ENCODE measurements at regions not wholly inside any gene's neighbourhood (a gene's known extent, or its start where the extent isn't known, plus 50 kb on each side); places are given as distances from the start of the nearest gene placed in this dataset.

DNA sequence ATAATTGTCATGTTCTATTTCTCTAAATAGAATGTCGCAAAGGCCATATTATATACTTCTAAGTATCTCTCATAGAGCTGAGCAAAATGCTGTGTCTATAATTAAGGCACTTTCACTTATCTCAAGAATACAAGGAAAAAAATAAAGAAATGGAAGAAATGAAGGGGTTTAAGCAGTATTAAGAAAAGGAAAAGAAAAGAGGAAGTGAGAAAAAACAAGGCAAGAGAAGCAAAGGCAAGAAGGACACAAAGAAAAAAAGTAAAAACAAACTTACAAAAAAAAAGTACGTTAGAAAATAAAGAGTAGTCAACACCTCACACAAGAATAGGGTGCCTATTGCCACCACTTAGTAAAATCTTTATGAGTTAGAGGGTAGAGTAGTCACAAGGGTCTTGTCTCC, 506.2 kb downstream of the GABRG2 start:
- H3K27me3 ChIP-seq (ENCODE audit: control insufficient read depth, insufficient read depth, low read length): no peaks in the 10 kb centered on the region
- no peaks in the 10 kb centered on the region for H3K9me1 ChIP-seq (ENCODE audit: insufficient read depth, low read length)
- no peak overlapping the region for H2AFZ ChIP-seq (replicated peaks; ENCODE audit: low read length, poor library complexity)
- dilution Hi-C loops (cut with HindIII; ENCODE audit: low sequenced_read_pairs, unreplicated experiment) (no loop called here), in situ Hi-C loops (cut with MboI; ENCODE audit: low sequenced_read_pairs) (no loop called here), intact Hi-C loops (cut with micrococcal nuclease) (no loop called here)
- no peak overlapping the region for H2BK20ac ChIP-seq (ENCODE audit: low read depth, low read length)
- no CpG with 5 or more reads among the region's 2 CpGs for WGBS, 2 experiments (ENCODE audit: extremely low coverage in 2 of 2, insufficient read length in 1 of 2)
- H2BK5ac ChIP-seq (ENCODE audit: low read depth, low read length, poor library complexity, severe bottlenecking): no peak overlapping the region
- no peak overlapping the region for H4K8ac ChIP-seq (ENCODE audit: low read depth in 2 of 2, low read length in 2 of 2)
- no peak overlapping the region for H3K4me2 ChIP-seq (ENCODE audit: low read depth, low read length)
- no TSS peak for BruUV-seq (replicated peaks)
- no peak for ATAC-seq (ENCODE audit: low read depth)
- H4K20me1 ChIP-seq (ENCODE audit: insufficient read depth, low read length): no peaks in the 10 kb centered on the region
- no peak overlapping the region for H2BK15ac ChIP-seq (ENCODE audit: low read depth, low read length)
- no peak overlapping the region for H4K5ac ChIP-seq (ENCODE audit: low read depth, low read length)
- H3K36me3 ChIP-seq (ENCODE audit: control insufficient read depth, insufficient read depth, low read length): no peaks in the 10 kb centered on the region
- no peak overlapping the region for H3K4me3 ChIP-seq (ENCODE audit: insufficient read depth, low read depth, low read length)
- H3K79me1 ChIP-seq (ENCODE audit: low read depth in 1 of 2, low read length in 2 of 2): no peaks in the 10 kb centered on the region
- H2AK9ac ChIP-seq (replicated peaks; ENCODE audit: low read depth, low read length, poor library complexity): no peak overlapping the region
- H3K4me1 ChIP-seq (ENCODE audit: control insufficient read depth, insufficient read depth, low read length): no peaks in the 10 kb centered on the region
- peaks cover 6% of the 10 kb centered on the region; the same call in 1 of the 2 replicates for H3K9me3 ChIP-seq (ENCODE audit: control insufficient read depth, insufficient read depth, low read length)
- H4K91ac ChIP-seq (ENCODE audit: insufficient read depth, low read depth, low read length): no peak overlapping the region
- no peak overlapping the region for H3K18ac ChIP-seq (ENCODE audit: low read depth, low read length)
- TF ChIP-seq SMC3 (IDR thresholded peaks at IDR 0.05; ENCODE audit: low read depth, low read length): no peak
- no peak for TF ChIP-seq CHD1 (IDR thresholded peaks at IDR 0.05; ENCODE audit: low read depth, low read length)
- TF ChIP-seq, protein P1, sequence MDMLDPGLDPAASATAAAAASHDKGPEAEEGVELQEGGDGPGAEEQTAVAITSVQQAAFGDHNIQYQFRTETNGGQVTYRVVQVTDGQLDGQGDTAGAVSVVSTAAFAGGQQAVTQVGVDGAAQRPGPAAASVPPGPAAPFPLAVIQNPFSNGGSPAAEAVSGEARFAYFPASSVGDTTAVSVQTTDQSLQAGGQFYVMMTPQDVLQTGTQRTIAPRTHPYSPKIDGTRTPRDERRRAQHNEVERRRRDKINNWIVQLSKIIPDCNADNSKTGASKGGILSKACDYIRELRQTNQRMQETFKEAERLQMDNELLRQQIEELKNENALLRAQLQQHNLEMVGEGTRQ (IDR thresholded peaks at IDR 0.05; ENCODE audit: low read depth, low read length): no peak
- TF ChIP-seq BHLHE40 (IDR thresholded peaks at IDR 0.05; ENCODE audit: low read depth, low read length): no peak
- TF ChIP-seq MAFK (IDR thresholded peaks at IDR 0.05; ENCODE audit: low read depth, low read length): no peak
- no peak for TF ChIP-seq CEBPB (IDR thresholded peaks at IDR 0.05; ENCODE audit: low read depth, low read length)
- ChIA-PET POLR2A (ENCODE audit: unreplicated experiment) (no interaction called here), CTCF (interaction anchor here (0.6 kb wide), 1 partner anchor 63 kb away, joined by 3 read pairs; no protein-coding TSS in a partner anchor)
- H3K9ac ChIP-seq (ENCODE audit: low read depth, low read length): no peak overlapping the region
- DNase-seq: no peak
- H3K56ac ChIP-seq (ENCODE audit: extremely low read depth, insufficient read depth, low read length): no peak overlapping the region
- H3K27ac ChIP-seq (ENCODE audit: insufficient read depth, low read length): no peak overlapping the region
- no peak overlapping the region for H2BK120ac ChIP-seq (ENCODE audit: low read depth, low read length)
- no peak overlapping the region for H3K23ac ChIP-seq (ENCODE audit: low read depth, low read length)
- H2AK5ac ChIP-seq (ENCODE audit: low read depth, low read length): no peak overlapping the region
- H3K14ac ChIP-seq (replicated peaks; ENCODE audit: low read depth, low read length): no peak overlapping the region
- no peak overlapping the region for H3K4ac ChIP-seq (ENCODE audit: low read depth, low read length)

All from IMR-90 (cell line).